Caco-2 (cell line): ENCODE measurements at regions not wholly inside any gene's neighbourhood (a gene's known extent, or its start where the extent isn't known, plus 50 kb on each side); places are given as distances from the start of the nearest gene placed in this dataset.

Experiments used
- BruUV-seq: library from RNA; stranded (reverse); fragments of 400-500 nt; replicated peaks from 2 replicates; lab custom pipeline; 2021; lab: Mats Ljungman, UMichigan
- CTCF ChIA-PET: fragments of 300-600 bp; sonication (Branson Sonifier 250); formaldehyde crosslinking; loops from one replicate; lab custom pipeline; 2022; ENCODE audit warnings: antibody characterized with exemption; lab: Charles Lee
- POLR2A ChIA-PET: fragments of 300-600 bp; sonication (Branson Sonifier 250); formaldehyde crosslinking; loops from one replicate; lab custom pipeline; 2022; ENCODE audit warnings: antibody characterized with exemption; lab: Charles Lee
- DNase-seq, 2 experiments: peaks; one replicate each; pipeline versions ENCODE4 v3.0.0 to v3.0.0-alpha.2; 2020 to 2022
- H3K27me3 ChIP-seq: replicated peaks from 2 replicates; pipeline ENCODE4 v1.6.0; 2011; ENCODE audit warnings: low read length; ENCODE audit not compliant: control insufficient read depth, insufficient read depth
- H3K36me3 ChIP-seq: 2 replicates; pipeline ENCODE4 v1.5.1; 2011; ENCODE audit warnings: low read length; ENCODE audit not compliant: control insufficient read depth, insufficient read depth
- H3K4me1 ChIP-seq: fragments of 250-450 bp; sonication (Bioruptor Pico); 2 replicates; pipeline ENCODE4 v1.5.1; 2020; ENCODE audit warnings: mild to moderate bottlenecking
- H3K4me3 ChIP-seq: 2 replicates; pipeline ENCODE4 v1.5.1; 2011; ENCODE audit warnings: low read depth, mild to moderate bottlenecking, control low read depth, low read length
- H3K9me3 ChIP-seq: fragments of 250-450 bp; sonication (Bioruptor Pico); 2 replicates; pipeline ENCODE4 v1.5.1; 2020; ENCODE audit warnings: mild to moderate bottlenecking, moderate library complexity
- H3K27ac Mint-ChIP-seq: one replicate; pipeline ENCODE4 v1.8.0; 2022; ENCODE audit warnings: mixed read lengths; ENCODE audit not compliant: unreplicated experiment
- H3K27me3 Mint-ChIP-seq: one replicate; pipeline ENCODE4 v1.8.0; 2022; ENCODE audit warnings: mixed read lengths; ENCODE audit not compliant: insufficient read depth, unreplicated experiment
- H3K36me3 Mint-ChIP-seq: one replicate; pipeline ENCODE4 v1.8.0; 2022; ENCODE audit warnings: mild to moderate bottlenecking, mixed read lengths; ENCODE audit not compliant: insufficient read depth, unreplicated experiment
- H3K4me1 Mint-ChIP-seq: one replicate; pipeline ENCODE4 v1.8.0; 2022; ENCODE audit warnings: low read depth, mixed read lengths; ENCODE audit not compliant: unreplicated experiment
- H3K4me3 Mint-ChIP-seq: one replicate; pipeline ENCODE4 v1.8.0; 2022; ENCODE audit warnings: mild to moderate bottlenecking, moderate library complexity, mixed read lengths; ENCODE audit not compliant: unreplicated experiment
- H3K9me3 Mint-ChIP-seq: one replicate; pipeline ENCODE4 v1.8.0; 2022; ENCODE audit warnings: mixed read lengths; ENCODE audit not compliant: unreplicated experiment
- CTCF ChIP-seq, 2 experiments: fragments of 200-600 bp in 1 of 2; IDR thresholded peaks; 1 replicate in 1 of 2; 2 replicates in 1 of 2; pipeline versions ENCODE4 v1.5.1 to v1.8.0; 2011 to 2022; ENCODE audit warnings: antibody characterized with exemption in 1 of 2, control low read depth in 1 of 2, inconsistent platforms in 1 of 2, low read depth in 1 of 2, low read length in 1 of 2, mild to moderate bottlenecking in 1 of 2, moderate library complexity in 1 of 2; ENCODE audit not compliant: insufficient read depth in 1 of 2, severe bottlenecking in 1 of 2, unreplicated experiment in 1 of 2
- intact Hi-C: fragments of 100-400 bp; cut with micrococcal nuclease; formaldehyde crosslinking; loops from one replicate; pipeline ENCODE4 v1.10.0; 2022; ENCODE audit not compliant: unreplicated experiment

GRCh38 chr11:123328281-123328867 is 101.7 kb upstream of the GRAMD1B start:
- CTCF ChIA-PET: no interaction called here
- no peaks in the 10 kb centered on the region for H3K36me3 ChIP-seq
- no peak for TF ChIP-seq CTCF (IDR thresholded peaks at IDR 0.05; ENCODE audit: insufficient read depth in 1 of 2, low read depth in 1 of 2, low read length in 1 of 2, severe bottlenecking in 1 of 2, unreplicated experiment in 1 of 2)

GRCh38 chr11:123325533-123325932 is 104.5 kb upstream of the GRAMD1B start:
- H3K27me3 Mint-ChIP-seq: peaks cover 14% of the 10 kb centered on the region
- intact Hi-C loops: no loop called here
- no peak overlapping the region for H3K27ac Mint-ChIP-seq
- no peaks in the 10 kb centered on the region for H3K9me3 Mint-ChIP-seq
- no peaks in the 10 kb centered on the region for H3K36me3 Mint-ChIP-seq
- H3K27me3 ChIP-seq: 0 out of 2 replicates have a peak, but pooled peaks cover 2% of the 10 kb centered on the region
- POLR2A ChIA-PET: no interaction called here
- CTCF ChIA-PET: no interaction called here
- no peaks in the 10 kb centered on the region for H3K36me3 ChIP-seq
- H3K4me1 ChIP-seq: no peaks in the 10 kb centered on the region
- H3K9me3 ChIP-seq: no peaks in the 10 kb centered on the region
- H3K4me3 ChIP-seq: no peak overlapping the region
- DNase-seq: no peak
- no peak for TF ChIP-seq CTCF (IDR thresholded peaks at IDR 0.05; ENCODE audit: insufficient read depth in 1 of 2, low read depth in 1 of 2, low read length in 1 of 2, severe bottlenecking in 1 of 2, unreplicated experiment in 1 of 2)
- BruUV-seq: no TSS peak
- H3K4me3 Mint-ChIP-seq: no peak overlapping the region
- no peaks in the 10 kb centered on the region for H3K4me1 Mint-ChIP-seq

More at GRCh38 chr11:123328281-123328867, 101.7 kb upstream of the GRAMD1B start:
- H3K4me1 Mint-ChIP-seq: no peaks in the 10 kb centered on the region
- no peak overlapping the region for H3K27ac Mint-ChIP-seq
- H3K4me3 ChIP-seq: no peak overlapping the region
- H3K9me3 ChIP-seq: no peaks in the 10 kb centered on the region; the same call in 1 of the 2 replicates
- H3K9me3 Mint-ChIP-seq: no peaks in the 10 kb centered on the region
- BruUV-seq: no TSS peak
- intact Hi-C loops: no loop called here
- H3K27me3 Mint-ChIP-seq: peaks cover 9% of the 10 kb centered on the region
- no peaks in the 10 kb centered on the region for H3K36me3 Mint-ChIP-seq
- DNase-seq: no peak
- no peak overlapping the region for H3K4me3 Mint-ChIP-seq
- H3K4me1 ChIP-seq: no peaks in the 10 kb centered on the region
- POLR2A ChIA-PET: no interaction called here
- H3K27me3 ChIP-seq: no peaks in the 10 kb centered on the region

GRCh38 chr11:123323568-123323967 is 106.5 kb upstream of the GRAMD1B start:
- H3K9me3 ChIP-seq: no peaks in the 10 kb centered on the region
- TF ChIP-seq CTCF (IDR thresholded peaks at IDR 0.05; ENCODE audit: insufficient read depth in 1 of 2, low read depth in 1 of 2, low read length in 1 of 2, severe bottlenecking in 1 of 2, unreplicated experiment in 1 of 2): no peak
- H3K27me3 Mint-ChIP-seq: peaks cover 14% of the 10 kb centered on the region
- no peak overlapping the region for H3K27ac Mint-ChIP-seq
- H3K4me3 Mint-ChIP-seq: no peak overlapping the region
- no peaks in the 10 kb centered on the region for H3K4me1 Mint-ChIP-seq
- ChIA-PET CTCF (no interaction called here), POLR2A (no interaction called here)
- no peaks in the 10 kb centered on the region for H3K4me1 ChIP-seq
- no peaks in the 10 kb centered on the region for H3K36me3 ChIP-seq
- peaks cover 2% of the 10 kb centered on the region; the same call in 1 of the 2 replicates for H3K27me3 ChIP-seq
- intact Hi-C loops: no loop called here
- H3K36me3 Mint-ChIP-seq: no peaks in the 10 kb centered on the region
- no TSS peak for BruUV-seq
- no peak overlapping the region for H3K4me3 ChIP-seq
- no peaks in the 10 kb centered on the region for H3K9me3 Mint-ChIP-seq
- DNase-seq: no peak
